SH-SY5Y (cell line): ENCODE measurements at regions not wholly inside any gene's neighbourhood (a gene's known extent, or its start where the extent isn't known, plus 50 kb on each side); places are given as distances from the start of the nearest gene placed in this dataset.

Experiments used
- GATA2 ChIP-seq: IDR thresholded peaks from 2 replicates; pipeline ENCODE4 v1.6.1; 2011; ENCODE audit warnings: mild to moderate bottlenecking, low read depth, low read length
- GATA3 ChIP-seq: IDR thresholded peaks from 2 replicates; pipeline ENCODE4 v1.6.1; 2011; ENCODE audit warnings: low read depth, mild to moderate bottlenecking, low read length, moderate library complexity

DNA sequence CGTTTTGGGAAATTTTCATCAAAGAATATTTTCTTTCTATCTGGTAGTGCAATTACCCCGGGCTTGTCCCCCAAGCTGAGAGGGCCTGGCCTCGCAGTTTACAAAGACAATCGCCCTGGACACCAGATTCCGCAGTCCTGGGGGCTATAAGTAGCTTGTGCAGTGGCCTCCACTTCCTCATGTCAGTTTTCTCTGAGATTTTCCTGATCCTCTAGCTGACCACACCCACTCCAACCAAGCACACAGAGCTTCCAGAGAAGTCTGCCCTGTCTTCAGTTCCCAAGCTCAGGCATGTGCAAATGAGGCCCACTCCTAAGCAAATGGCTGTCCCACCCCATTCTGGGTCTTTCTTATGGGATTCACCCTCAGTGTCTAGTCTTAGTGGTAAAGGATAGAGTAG lies 245.3 kb downstream of the MAFB start:
- TF ChIP-seq GATA2 (no peak), GATA3 (no peak)
